ENCODE measurements at regions not wholly inside any gene's neighbourhood (a gene's known extent, or its start where the extent isn't known, plus 50 kb on each side); places are given as distances from the start of the nearest gene placed in this dataset.

GRCh38 chr5:110842948-110843347 is 104.1 kb downstream of the SLC25A46 start:
- TF ChIP-seq CEBPB (IDR thresholded peaks at IDR 0.05) (no peak), YY1 (IDR thresholded peaks at IDR 0.05; ENCODE audit: low read depth) (no peak), FOXM1 (IDR thresholded peaks at IDR 0.05; ENCODE audit: borderline replicate concordance, low read depth) (no peak), EP300 (IDR thresholded peaks at IDR 0.05; ENCODE audit: borderline replicate concordance) (no peak), TAF1 (IDR thresholded peaks at IDR 0.05; ENCODE audit: low read depth) (no peak), MAX (IDR thresholded peaks at IDR 0.05) (no peak), TEAD4 (IDR thresholded peaks at IDR 0.05) (no peak), EGR1 (IDR thresholded peaks at IDR 0.05) (no peak)

Data from Ishikawa (cell line).